H1 (cell line): ENCODE measurements at regions not wholly inside any gene's neighbourhood (a gene's known extent, or its start where the extent isn't known, plus 50 kb on each side); places are given as distances from the start of the nearest gene placed in this dataset.
"Not testable (repeated sequence)": the region's sequence is repeated elsewhere in the genome, so short reads cannot be mapped to it uniquely, and the experiment has no call there.

ENCODE experiments used
- CTCF ChIA-PET: fragments of 300-600 bp; sonication (Branson Sonifier 250); formaldehyde crosslinking; loops from one replicate; lab custom pipeline; 2021; ENCODE audit not compliant: partially characterized antibody; lab: Charles Lee
- POLR2A ChIA-PET: fragments of 300-600 bp; sonication (Branson Sonifier 250); formaldehyde crosslinking; loops from one replicate; lab custom pipeline; 2021; ENCODE audit warnings: inconsistent platforms; ENCODE audit not compliant: partially characterized antibody; lab: Charles Lee
- DNase-seq, 2 experiments: peaks; one replicate each; pipeline versions ENCODE4 v3.0.0 to v3.0.0-alpha.2; 2010 to 2022; ENCODE audit warnings: low spot score in 2 of 2, low read depth in 1 of 2, mixed read lengths in 1 of 2
- FAIRE-seq: peaks from 2 replicates; lab custom pipeline; 2011; peaks lifted over from hg19 to GRCh38; lab: Jason Lieb, UNC
- H2AFZ ChIP-seq: 2 replicates; pipeline ENCODE4 v1.8.1; 2012; ENCODE audit warnings: low read length, inconsistent platforms
- H2AK5ac ChIP-seq: 2 replicates; pipeline ENCODE4 v1.6.1; 2013; ENCODE audit warnings: low read depth, low read length
- H2BK120ac ChIP-seq: replicated peaks from 2 replicates; pipeline ENCODE3; 2013; ENCODE audit warnings: low read depth, low read length, inconsistent platforms
- H2BK12ac ChIP-seq: 2 replicates; pipeline ENCODE4 v1.6.1; 2013; ENCODE audit warnings: low read depth, low read length
- H2BK15ac ChIP-seq: 2 replicates; pipeline ENCODE4 v1.6.1; 2013; ENCODE audit warnings: low read length
- H2BK20ac ChIP-seq: 2 replicates; pipeline ENCODE4 v1.6.1; 2013; ENCODE audit warnings: low read length
- H2BK5ac ChIP-seq: 2 replicates; pipeline ENCODE4 v1.6.1; 2013; ENCODE audit warnings: low read depth, low read length
- H3K14ac ChIP-seq: 2 replicates; pipeline ENCODE4 v1.6.1; 2013; ENCODE audit warnings: inconsistent platforms; ENCODE audit not compliant: insufficient read length
- H3K18ac ChIP-seq: 2 replicates; pipeline ENCODE4 v1.6.1; 2013; ENCODE audit warnings: low read length; ENCODE audit errors: extremely low read depth
- H3K23ac ChIP-seq: 2 replicates; pipeline ENCODE4 v1.6.1; 2013; ENCODE audit warnings: inconsistent platforms; ENCODE audit not compliant: insufficient read length
- H3K23me2 ChIP-seq: 2 replicates; pipeline ENCODE4 v1.6.1; 2013; ENCODE audit warnings: low read depth, low read length
- H3K27ac ChIP-seq: 2 replicates; pipeline ENCODE4 v1.6.1; 2011; ENCODE audit warnings: low read depth, low read length, inconsistent platforms
- H3K27me3 ChIP-seq, 4 experiments: replicated peaks in 1 of 4; 1 replicate in 1 of 4; 2 replicates in 3 of 4; pipeline versions ENCODE4 v1.6.1 to v1.8.1; 2011 to 2013; ENCODE audit warnings: low read length in 3 of 4, mild to moderate bottlenecking in 3 of 4, inconsistent platforms in 2 of 4, mixed read lengths in 2 of 4, moderate library complexity in 1 of 4; ENCODE audit not compliant: control insufficient read depth in 3 of 4, insufficient read depth in 3 of 4; ENCODE audit errors: extremely low read depth in 1 of 4
- H3K36me3 ChIP-seq, 4 experiments: 2 replicates each; pipeline versions ENCODE4 v1.6.1 to v1.8.1; 2011 to 2013; ENCODE audit warnings: mild to moderate bottlenecking in 4 of 4, low read length in 3 of 4, moderate library complexity in 2 of 4, control low read depth in 1 of 4, inconsistent platforms in 1 of 4; ENCODE audit not compliant: insufficient read depth in 4 of 4, control insufficient read depth in 2 of 4
- H3K4ac ChIP-seq: replicated peaks from 2 replicates; pipeline ENCODE3; 2013; ENCODE audit warnings: low read length, low read depth, mixed read lengths, inconsistent platforms; ENCODE audit not compliant: insufficient read length
- H3K4me1 ChIP-seq, 4 experiments: replicated peaks in 1 of 4; 1 replicate in 1 of 4; 2 replicates in 3 of 4; pipeline versions ENCODE4 v1.6.1 to v1.8.1; 2011 to 2013; ENCODE audit warnings: low read length in 3 of 4, inconsistent platforms in 2 of 4, mixed read lengths in 1 of 4; ENCODE audit not compliant: insufficient read depth in 4 of 4, control insufficient read depth in 3 of 4
- H3K4me2 ChIP-seq, 2 experiments: 2 replicates each; pipeline versions ENCODE4 v1.6.1 to v1.8.1; 2011 to 2013; ENCODE audit warnings: low read depth in 2 of 2, low read length in 2 of 2, control low read depth in 1 of 2, inconsistent platforms in 1 of 2, mild to moderate bottlenecking in 1 of 2; ENCODE audit not compliant: insufficient read depth in 1 of 2
- H3K4me3 ChIP-seq, 4 experiments: fragments of 200-600, 300-600 bp in 1 of 4; sonication (generic), shearing (Covaris generic), sonication (Bioruptor Twin) in 1 of 4; 2 replicates each; pipeline versions ENCODE4 v1.5.1 to v1.8.1; 2011 to 2016; ENCODE audit warnings: low read length in 4 of 4, low read depth in 3 of 4, control low read depth in 2 of 4, inconsistent platforms in 2 of 4, mild to moderate bottlenecking in 2 of 4, mixed read lengths in 1 of 4, moderate library complexity in 1 of 4; ENCODE audit not compliant: insufficient read depth in 2 of 4; ENCODE audit errors: extremely low read depth in 1 of 4
- H3K56ac ChIP-seq: replicated peaks from 2 replicates; pipeline ENCODE3; 2013; ENCODE audit warnings: low read depth, mild to moderate bottlenecking, mixed read lengths, low read length, inconsistent platforms; ENCODE audit not compliant: insufficient read length
- H3K79me1 ChIP-seq: 2 replicates; pipeline ENCODE4 v1.6.1; 2013; ENCODE audit warnings: low read depth, low read length, control low read depth
- H3K79me2 ChIP-seq, 2 experiments: 2 replicates each; pipeline versions ENCODE4 v1.6.1 to v1.8.1; 2012 to 2013; ENCODE audit warnings: low read length in 2 of 2, mild to moderate bottlenecking in 2 of 2, inconsistent platforms in 1 of 2; ENCODE audit not compliant: insufficient read depth in 2 of 2, control insufficient read depth in 1 of 2
- H3K9ac ChIP-seq, 4 experiments: replicated peaks in 1 of 4; 1 replicate in 1 of 4; 2 replicates in 3 of 4; pipeline versions ENCODE4 v1.6.1 to v1.8.1; 2011 to 2013; ENCODE audit warnings: low read depth in 3 of 4, low read length in 3 of 4, control low read depth in 2 of 4, mild to moderate bottlenecking in 2 of 4, moderate library complexity in 2 of 4, inconsistent platforms in 1 of 4; ENCODE audit errors: extremely low read depth in 1 of 4
- H3K9me3 ChIP-seq, 2 experiments: 2 replicates each; pipeline versions ENCODE4 v1.6.1 to v1.8.1; 2012 to 2013; ENCODE audit warnings: mild to moderate bottlenecking in 2 of 2, moderate library complexity in 2 of 2, control low read depth in 1 of 2, inconsistent platforms in 1 of 2, low read depth in 1 of 2, low read length in 1 of 2, mixed read lengths in 1 of 2; ENCODE audit not compliant: insufficient read depth in 2 of 2
- H4K20me1 ChIP-seq, 2 experiments: replicated peaks in 1 of 2; 2 replicates each; pipeline versions ENCODE3 to v1.8.1; 2011 to 2013; ENCODE audit warnings: inconsistent platforms in 2 of 2, low read length in 2 of 2, mild to moderate bottlenecking in 1 of 2; ENCODE audit not compliant: insufficient read depth in 2 of 2, control insufficient read depth in 1 of 2
- H4K5ac ChIP-seq: 2 replicates; pipeline ENCODE4 v1.6.1; 2013; ENCODE audit warnings: low read length, low read depth, mixed read lengths, inconsistent platforms; ENCODE audit not compliant: insufficient read length
- H4K8ac ChIP-seq: 2 replicates; pipeline ENCODE4 v1.8.0; 2013; ENCODE audit warnings: mild to moderate bottlenecking, moderate library complexity, low read length, inconsistent platforms; ENCODE audit not compliant: insufficient read depth; ENCODE audit errors: extremely low read depth
- H4K91ac ChIP-seq: replicated peaks from 2 replicates; pipeline ENCODE3; 2013; ENCODE audit warnings: low read length, mixed read lengths, inconsistent platforms; ENCODE audit not compliant: insufficient read length
- WGBS, 2 experiments: shearing (Covaris generic) in 1 of 2; methylation state at CpG; one replicate each; pipeline versions ENCODE4 v1.1.6 to v1.1.7; 2013 to 2015; ENCODE audit warnings: low lambda C conversion rate in 2 of 2, mixed read lengths in 2 of 2, inconsistent platforms in 1 of 2, low coverage in 1 of 2, missing lambda C conversion rate in 1 of 2; ENCODE audit not compliant: insufficient replicate concordance in 2 of 2, insufficient coverage in 1 of 2, insufficient read length in 1 of 2; ENCODE audit errors: extremely low coverage in 1 of 2, missing lambda C conversion rate in 1 of 2; 5-methylcytosine and 5-hydroxymethylcytosine counted together

GRCh38 chr17:20842012-20842411 is 200.8 kb downstream of the USP22 start:
- H3K4me2 ChIP-seq, H3K79me1 ChIP-seq, H2AK5ac ChIP-seq, H4K8ac ChIP-seq, DNase-seq, H2BK15ac ChIP-seq, CTCF ChIA-PET, H4K91ac ChIP-seq, H3K27me3 ChIP-seq, H3K4me3 ChIP-seq, H2BK20ac ChIP-seq, H4K20me1 ChIP-seq, H4K5ac ChIP-seq, H3K79me2 ChIP-seq, H3K14ac ChIP-seq, H3K9me3 ChIP-seq, H3K56ac ChIP-seq, H2AFZ ChIP-seq, H2BK12ac ChIP-seq, H3K9ac ChIP-seq, H2BK5ac ChIP-seq, H3K23me2 ChIP-seq, H3K4me1 ChIP-seq, H3K18ac ChIP-seq, FAIRE-seq, H2BK120ac ChIP-seq, H3K4ac ChIP-seq, H3K27ac ChIP-seq, H3K36me3 ChIP-seq, H3K23ac ChIP-seq, POLR2A ChIA-PET: not testable (repeated sequence)
- WGBS, 2 experiments: 90% methylated on average over 1 of the region's 14 CpGs; no CpG with 5 or more reads in 1 of the 2 experiments

- H4K91ac ChIP-seq, H2BK120ac ChIP-seq, H3K4me2 ChIP-seq, H3K9me3 ChIP-seq, H3K56ac ChIP-seq, POLR2A ChIA-PET, FAIRE-seq, H3K23me2 ChIP-seq, H3K4me1 ChIP-seq, H3K23ac ChIP-seq, H2BK12ac ChIP-seq, H2BK5ac ChIP-seq, H3K27me3 ChIP-seq, H4K8ac ChIP-seq, H3K4me3 ChIP-seq, H3K36me3 ChIP-seq, H4K5ac ChIP-seq, H4K20me1 ChIP-seq, H3K4ac ChIP-seq, H3K79me1 ChIP-seq, H3K79me2 ChIP-seq, H3K14ac ChIP-seq, H2BK20ac ChIP-seq, H3K18ac ChIP-seq, H2AFZ ChIP-seq, H3K27ac ChIP-seq, H2AK5ac ChIP-seq, H2BK15ac ChIP-seq, H3K9ac ChIP-seq: not testable (repeated sequence)
- WGBS, 2 experiments: 60% methylated on average over 8 of the region's 19 CpGs; no CpG with 5 or more reads in 1 of the 2 experiments
- DNase-seq: peak in 1 of 2 experiments; percentile 59
- CTCF ChIA-PET: interaction anchor here (1.1 kb wide), 1 partner anchor 41 kb away, joined by 3 read pairs; no protein-coding TSS in a partner anchor
Observed at GRCh38 chr17:20843261-20843660, 199.6 kb downstream of the USP22 start.
